H1 (cell line): ENCODE measurements at regions not wholly inside any gene's neighbourhood (a gene's known extent, or its start where the extent isn't known, plus 50 kb on each side); places are given as distances from the start of the nearest gene placed in this dataset.

Experiments used
- BCL11A ChIP-seq, 2 experiments: IDR thresholded peaks; one replicate each; pipeline ENCODE4 v1.6.1; 2011; ENCODE audit warnings: low read depth in 2 of 2, low read length in 2 of 2, mild to moderate bottlenecking in 2 of 2
- EGR1 ChIP-seq: IDR thresholded peaks from 2 replicates; pipeline ENCODE4 v1.6.1; 2011; ENCODE audit warnings: low read depth, low read length, borderline replicate concordance
- NANOG ChIP-seq: IDR thresholded peaks from 2 replicates; pipeline ENCODE4 v1.6.1; 2011; ENCODE audit warnings: low read length, low read depth, mild to moderate bottlenecking, inconsistent platforms; ENCODE audit not compliant: insufficient read depth, poor library complexity, severe bottlenecking
- SRF ChIP-seq: IDR thresholded peaks from 2 replicates; pipeline ENCODE4 v1.6.1; 2011; ENCODE audit warnings: mild to moderate bottlenecking, low read depth, low read length, moderate library complexity
- TCF12 ChIP-seq: IDR thresholded peaks from 2 replicates; pipeline ENCODE4 v1.6.1; 2011; ENCODE audit warnings: low read depth, mild to moderate bottlenecking, low read length

GRCh38 chr15:62835762-62836161, 206.8 kb upstream of the TPM1 start (continued):
- no peak for TF ChIP-seq EGR1
- no peak for TF ChIP-seq SRF
- no peak for TF ChIP-seq NANOG
- no peak for TF ChIP-seq TCF12
- TF ChIP-seq BCL11A (IDR thresholded peaks at IDR 0.05; ENCODE audit: low read depth in 2 of 2, low read length in 2 of 2) = no peak
